Retina (tissue), 1 donor: ENCODE measurements at regions not wholly inside any gene's neighbourhood (a gene's known extent, or its start where the extent isn't known, plus 50 kb on each side); places are given as distances from the start of the nearest gene placed in this dataset.

ENCODE experiments used
- DNase-seq: peaks from one replicate; pipeline ENCODE4 v3.0.0-alpha.2; 2016

DNA sequence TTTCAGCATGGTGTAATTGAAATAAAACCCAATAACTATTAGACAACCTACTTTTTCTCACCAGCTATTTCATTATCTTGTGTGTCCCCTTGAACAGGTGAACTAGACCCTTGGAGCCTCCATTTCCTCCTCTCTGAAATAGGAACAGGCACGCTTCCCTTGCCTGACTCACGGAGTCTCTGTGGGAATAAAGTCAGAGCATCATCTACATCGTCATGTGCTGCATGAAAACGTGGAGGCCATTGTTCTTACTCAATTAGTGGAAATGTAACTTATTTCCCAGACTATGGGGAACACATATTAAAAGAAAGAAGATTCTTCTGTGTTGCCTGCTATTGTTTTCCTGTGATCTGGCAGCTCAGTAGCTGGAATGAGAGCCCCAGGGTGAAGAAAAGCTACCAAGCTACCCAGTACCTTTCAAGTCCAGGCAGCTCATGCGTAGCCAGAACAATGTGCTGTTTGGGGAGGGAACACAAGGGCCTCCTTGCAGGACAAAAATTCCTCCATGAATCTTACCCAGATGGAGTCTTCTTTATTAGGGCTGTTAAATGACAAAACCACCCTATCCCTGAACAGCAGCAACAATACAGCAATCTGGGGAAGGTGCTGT lies 59.8 kb downstream of the SOX11 start:
- DNase-seq = peak; percentile 29

DNA sequence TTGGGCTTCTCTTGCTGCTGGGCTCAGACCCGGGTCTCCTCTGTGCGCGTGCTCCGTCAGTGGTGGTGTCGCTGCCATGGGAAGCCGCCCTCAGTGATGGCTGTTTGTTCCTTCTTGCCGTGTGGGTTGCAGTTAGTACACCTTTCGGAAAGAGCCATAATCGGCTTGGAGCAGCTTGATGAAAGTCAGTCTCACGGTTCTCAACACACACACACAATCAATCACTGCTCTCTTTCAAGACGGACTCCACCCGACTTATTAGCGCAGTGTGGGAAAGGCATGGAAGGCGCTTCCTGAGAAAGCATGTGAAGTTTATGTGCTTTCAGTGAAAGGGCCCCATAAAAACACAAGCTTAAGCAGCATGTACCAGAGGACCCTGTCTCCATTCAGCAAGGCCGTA lies 64.1 kb downstream of the SOX11 start:
- no peak for DNase-seq

DNA sequence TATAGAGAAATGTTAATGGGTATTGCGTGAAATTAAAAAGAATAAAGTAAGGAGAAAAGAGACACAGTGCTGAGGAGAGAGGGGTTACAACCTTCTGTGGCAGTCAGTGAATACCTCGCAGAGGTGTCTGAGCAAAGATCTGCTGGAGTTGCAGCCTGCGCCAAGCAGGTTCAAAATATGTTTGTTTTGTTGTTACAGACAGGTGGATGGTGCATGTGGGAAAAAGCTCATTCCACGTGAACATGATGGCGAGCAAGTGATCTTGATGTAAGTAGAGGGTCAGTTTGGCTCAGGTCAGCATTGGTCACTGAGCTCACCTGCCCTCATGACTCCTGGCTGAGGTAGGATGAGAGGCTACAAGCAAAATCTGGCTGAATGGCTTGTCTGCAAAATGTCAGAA lies 66.2 kb downstream of the SOX11 start:
- no peak for DNase-seq

DNA sequence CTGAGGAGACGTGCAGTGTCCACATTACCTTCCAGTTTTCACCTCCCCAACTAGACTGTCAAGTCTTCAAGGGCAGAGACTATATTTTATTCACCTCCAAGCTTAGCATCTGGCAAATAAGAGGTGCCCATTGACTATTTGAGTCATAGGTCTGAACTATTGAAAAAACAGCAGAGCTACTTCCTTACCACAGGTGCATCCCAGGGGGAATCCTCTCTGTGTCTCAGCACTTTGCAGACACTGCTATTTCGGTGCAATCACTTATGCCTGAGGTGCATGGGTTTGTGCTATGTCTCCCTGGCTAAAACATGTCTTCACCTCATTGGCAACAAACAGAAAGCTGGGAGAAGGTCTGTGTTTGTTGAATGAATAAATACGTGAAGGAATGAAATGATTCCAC lies 67.8 kb downstream of the SOX11 start:
- DNase-seq = no peak

DNA sequence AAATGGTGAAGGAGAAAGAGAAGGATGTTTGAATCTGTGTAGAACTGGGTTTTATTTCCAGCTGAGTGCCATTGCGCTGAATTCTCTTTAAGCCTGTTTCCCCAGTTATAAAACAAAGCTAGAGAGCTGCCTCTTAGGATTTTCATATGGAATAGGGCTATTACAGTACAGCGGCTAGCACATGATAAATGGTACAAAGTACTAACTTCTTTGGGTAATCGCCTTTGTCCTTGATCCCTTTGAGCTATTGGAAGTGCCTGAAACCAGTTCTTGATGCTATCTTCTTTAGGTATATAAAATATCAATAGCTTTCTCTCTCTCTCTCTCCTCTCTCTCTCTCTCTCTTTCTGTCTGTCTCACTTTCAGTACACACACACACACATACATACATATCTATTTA lies 71.3 kb downstream of the SOX11 start:
- DNase-seq = no peak

DNA sequence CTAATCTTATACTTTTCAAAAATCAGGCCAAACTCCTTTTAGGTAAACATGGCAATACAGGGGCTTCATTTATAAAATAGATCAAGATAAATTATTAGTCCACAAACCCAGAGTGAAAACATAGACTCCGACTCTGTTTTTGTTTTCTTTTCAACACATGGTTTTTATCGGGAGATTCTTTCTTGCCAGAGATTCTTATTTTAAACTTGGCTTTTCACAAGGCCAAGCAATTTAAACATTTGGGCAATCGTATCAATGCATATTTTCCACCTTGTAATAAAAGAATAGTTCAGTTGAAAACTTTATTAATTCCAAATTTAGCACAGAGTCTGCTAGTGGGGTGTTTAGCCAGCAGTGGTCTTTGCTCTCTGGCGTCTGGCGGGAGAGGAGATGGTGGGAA lies 71.9 kb downstream of the SOX11 start:
- DNase-seq = no peak

DNA sequence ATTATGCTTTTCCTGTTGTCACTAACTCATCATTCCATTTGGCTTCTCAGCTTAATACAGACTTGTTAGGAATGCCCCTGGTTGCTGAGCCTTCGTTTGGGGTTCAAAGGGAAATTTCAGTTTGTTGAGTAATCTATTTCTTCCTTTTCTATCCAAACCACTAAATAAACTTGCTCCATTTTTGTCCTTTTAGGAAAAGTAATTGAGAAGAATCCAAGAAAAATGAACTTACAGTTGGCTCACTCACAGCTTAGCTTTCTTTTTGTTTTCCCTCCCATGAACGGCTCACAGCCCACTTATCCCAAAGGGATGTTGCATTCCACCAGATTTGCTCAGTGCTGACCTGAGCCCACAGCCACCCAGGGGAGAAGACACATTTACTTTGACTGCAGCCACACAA lies 73.9 kb downstream of the SOX11 start:
- DNase-seq = no peak

DNA sequence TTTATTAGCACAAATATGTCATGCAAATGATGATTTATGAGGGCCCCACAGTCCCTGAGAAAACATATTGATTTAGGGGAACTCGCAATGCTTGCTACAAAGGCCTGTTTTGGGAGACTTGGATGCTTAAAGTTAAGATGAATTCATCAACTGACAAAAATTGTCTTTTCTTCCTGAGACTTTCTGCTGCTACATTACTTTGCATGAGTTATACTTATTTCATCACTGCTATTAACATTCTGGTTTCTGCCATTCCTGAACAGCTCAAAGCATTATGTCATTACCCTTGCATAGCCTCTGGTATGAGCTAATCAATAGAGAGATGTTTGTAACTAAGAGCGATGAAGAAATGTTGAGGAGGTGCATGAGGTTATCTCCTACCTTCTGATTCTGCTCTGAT lies 74.4 kb downstream of the SOX11 start:
- DNase-seq = no peak

DNA sequence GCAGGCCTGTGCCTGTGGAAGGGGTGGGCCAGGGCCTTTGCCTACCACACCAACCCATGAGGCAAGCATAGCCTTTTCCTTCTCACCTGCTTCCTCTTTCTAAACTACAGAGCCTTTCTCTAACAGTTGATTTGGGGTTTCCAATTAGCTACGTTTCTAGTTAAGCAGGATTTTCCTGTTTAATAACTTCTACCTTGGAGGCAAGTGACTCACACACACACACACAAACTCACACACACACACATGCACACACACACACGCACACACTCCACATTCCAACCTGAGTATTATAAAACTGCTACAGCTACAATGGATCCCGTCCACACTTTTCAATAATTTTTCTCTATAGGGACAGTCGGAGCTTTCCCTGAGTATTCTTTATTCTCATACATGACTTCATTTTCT lies 84.9 kb downstream of the SOX11 start:
- no peak for DNase-seq

DNA sequence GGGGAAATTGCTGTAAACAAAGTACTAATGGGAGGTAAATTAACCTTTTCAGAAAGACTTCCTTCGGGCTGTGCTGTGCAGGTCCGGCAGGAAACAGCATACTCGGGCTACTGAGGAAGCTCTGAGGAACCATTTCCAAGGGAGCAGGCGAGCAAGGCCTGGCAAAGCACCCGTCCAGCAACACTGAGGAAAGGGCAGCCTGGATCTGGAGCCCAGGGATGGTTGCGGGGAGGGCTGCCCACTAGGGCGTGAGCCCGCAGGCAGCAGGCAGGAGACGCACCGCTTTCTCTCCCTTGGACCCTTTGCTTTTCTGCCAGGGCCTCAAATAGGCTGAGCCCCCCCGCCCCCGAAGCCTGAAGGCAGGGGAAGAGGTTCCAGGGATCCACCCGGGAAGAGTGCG lies 89.5 kb downstream of the SOX11 start:
- DNase-seq = no peak

DNA sequence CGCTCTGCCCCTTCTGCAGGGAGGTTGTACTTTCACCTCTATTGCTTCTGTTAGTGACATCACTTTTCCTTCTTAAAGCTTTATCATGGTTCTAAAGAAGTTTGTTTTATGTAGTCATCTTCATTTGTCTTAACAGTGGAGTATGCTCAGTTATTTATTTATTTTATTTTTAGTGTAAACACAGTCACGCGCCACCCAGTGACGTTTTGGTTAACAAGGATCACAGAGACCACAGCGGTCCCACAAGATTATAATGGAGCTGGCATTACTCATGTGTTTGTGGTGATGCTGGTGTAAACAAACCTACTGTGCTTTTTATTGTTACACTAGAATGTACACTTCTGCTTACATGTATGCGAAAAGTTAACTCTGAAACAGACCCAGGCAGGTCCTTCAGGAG lies 89.9 kb downstream of the SOX11 start:
- no peak for DNase-seq

DNA sequence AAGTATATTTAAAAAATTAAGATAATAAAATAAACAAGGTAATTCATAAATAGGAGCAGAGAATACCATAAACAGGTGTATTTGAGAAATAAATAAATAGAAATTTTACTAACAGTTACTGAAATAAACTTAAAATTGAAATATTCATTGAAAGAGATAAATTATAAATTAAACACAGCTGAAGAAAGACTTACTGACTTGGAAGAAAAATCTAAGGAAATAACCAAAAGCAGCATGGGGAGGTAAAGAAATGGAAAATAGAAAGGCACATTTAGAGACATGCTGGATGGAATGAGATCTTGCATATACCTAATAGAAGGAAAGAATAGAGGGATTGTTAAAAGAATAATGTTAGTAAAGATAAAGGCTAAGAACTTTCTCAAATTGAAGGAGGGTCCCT lies 96.3 kb downstream of the SOX11 start:
- no peak for DNase-seq

DNA sequence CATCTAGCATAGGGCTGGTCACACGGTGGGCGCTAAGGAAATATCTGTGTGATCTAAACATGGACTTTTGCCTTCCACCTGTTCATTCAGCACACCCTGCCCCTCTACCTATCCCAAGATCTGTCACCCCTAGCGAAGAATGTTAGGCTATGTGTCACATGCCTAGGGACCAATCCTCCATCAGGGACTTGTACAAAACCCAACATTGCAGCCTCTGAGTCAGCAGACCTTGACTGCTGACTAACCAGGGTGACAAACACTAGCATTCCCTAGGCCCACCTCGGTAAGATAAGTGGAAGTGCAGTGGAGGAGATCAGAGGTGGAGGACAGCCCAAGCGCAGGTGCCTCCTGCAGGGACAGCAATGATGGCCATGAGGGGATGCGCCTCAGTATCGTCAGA lies 99.2 kb downstream of the SOX11 start:
- no peak for DNase-seq

DNA sequence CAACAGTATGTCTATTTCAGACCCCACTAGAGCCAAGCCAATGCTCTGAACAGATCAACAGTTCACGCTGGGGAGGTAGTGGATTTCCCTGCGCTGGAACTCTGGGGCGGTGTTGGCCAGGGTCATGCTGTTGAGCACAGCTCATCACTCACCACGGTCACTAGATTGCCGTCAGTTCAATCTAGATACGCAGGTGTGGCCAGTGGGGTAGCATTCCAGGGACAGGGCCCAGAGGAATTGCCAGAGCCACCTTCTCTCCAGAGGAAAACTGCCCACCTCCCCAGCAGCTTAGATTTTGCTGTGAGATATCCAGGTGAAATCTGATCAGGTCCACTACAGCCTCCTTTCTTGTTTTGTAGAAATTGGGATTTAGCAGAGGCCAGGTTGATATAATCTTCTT lies 101.8 kb downstream of the SOX11 start:
- no peak for DNase-seq

DNA sequence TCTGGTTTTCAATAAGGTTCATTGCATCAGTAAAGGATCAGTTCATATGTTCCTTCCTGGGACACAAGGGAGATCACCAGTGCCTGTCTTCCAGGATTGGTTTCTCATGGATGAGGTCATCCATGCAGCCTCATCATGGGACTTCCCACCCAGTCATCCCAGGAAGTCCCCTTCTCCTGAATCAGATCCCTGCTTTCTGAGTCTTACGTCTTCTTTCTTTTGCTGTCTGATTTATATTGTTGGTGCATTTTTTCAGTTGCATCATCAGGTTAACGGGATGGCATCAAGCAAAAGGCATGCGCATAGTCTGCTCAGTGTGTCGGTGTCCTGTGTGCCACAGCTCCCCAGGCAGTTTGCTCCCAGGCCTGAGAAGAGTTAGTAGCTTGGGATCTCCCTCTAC lies 105.9 kb downstream of the SOX11 start:
- no peak for DNase-seq

DNA sequence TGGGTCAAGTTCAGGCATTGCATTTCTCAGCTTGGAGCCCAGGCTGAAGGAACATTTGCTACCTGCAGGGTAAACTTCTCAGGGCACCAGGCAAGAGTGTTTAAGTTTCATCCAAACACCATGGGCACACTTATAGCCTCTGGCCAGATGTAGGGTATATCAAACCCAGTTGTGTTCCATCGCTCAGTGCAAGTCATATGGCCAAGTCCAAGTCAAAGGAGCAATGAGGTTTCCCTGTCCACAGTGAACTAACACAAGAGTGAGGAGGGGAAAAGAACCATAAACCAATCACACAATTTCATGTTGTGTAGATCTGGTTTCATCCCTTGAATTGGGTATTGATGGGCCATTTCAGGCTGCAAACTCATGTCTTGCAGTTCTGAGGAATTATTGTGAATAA lies 107.2 kb downstream of the SOX11 start:
- no peak for DNase-seq

DNA sequence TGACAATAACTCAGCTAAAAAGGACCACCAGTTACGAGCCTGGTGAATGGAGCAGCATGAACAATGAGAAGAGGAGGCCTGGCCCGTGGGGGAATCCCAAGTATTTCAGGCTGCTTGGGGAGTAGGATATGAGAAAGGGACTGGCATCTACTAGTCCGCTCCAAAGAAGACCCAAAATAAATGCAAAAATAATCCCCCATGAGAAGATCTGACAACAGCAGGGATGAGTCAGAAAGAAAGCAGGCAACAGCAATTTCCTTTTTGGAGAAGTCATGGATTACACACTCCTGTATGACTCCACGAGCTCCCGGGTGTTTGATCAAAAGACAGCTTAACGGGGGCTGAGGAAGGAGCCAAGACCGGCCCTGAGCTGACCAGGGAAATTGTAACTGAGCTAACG lies 111.4 kb downstream of the SOX11 start:
- DNase-seq = no peak

DNA sequence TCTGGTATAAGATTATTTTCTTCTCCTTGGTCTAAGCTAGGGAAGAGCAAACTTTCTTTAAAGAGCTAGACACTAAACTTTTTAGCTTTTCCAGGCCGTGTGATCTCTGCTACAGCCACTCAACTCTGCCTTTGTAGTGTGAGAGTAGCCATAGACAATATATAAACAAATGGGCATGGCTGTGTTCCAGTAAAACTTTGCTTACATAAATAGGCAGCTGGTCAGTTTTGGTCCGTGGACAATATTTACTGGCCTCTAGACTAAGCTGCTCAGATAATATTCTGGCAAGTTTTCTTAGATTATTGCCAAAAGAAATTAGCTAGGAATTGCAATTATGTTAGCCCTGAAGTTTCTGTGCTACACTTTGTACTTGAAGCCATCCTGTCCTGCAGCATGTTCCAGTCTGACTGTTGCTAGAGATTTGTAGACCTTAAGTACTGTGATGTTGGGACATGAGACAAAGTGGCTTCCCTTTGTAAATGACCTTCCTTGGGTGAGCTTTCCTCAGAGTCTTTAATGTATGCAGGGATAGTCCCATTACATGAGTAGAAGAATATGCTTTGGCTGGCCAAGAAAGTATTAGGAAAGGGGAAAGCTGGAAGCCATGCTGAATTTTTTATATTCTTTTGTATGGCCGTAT lies 126.9 kb downstream of the SOX11 start:
- no peak for DNase-seq

DNA sequence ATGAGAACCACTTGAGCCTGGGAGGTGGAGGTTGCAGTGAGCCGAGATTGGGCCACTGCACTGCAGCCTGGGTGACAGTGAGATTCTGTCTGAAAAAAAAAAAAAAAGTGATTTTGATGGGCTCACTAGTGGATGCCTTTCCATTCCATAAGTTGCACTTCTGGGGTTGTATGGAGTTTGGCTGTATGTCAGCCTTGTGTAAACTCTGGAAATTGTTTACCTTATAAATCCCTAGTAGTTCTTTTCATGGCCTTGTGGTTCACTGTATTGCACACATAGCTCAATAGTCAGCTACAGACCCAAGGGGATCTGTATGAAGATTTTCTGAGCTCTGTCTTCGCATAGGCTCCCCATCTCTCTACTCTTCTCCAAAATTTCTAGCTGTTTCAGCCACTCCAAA lies 131.9 kb downstream of the SOX11 start:
- DNase-seq = no peak

DNA sequence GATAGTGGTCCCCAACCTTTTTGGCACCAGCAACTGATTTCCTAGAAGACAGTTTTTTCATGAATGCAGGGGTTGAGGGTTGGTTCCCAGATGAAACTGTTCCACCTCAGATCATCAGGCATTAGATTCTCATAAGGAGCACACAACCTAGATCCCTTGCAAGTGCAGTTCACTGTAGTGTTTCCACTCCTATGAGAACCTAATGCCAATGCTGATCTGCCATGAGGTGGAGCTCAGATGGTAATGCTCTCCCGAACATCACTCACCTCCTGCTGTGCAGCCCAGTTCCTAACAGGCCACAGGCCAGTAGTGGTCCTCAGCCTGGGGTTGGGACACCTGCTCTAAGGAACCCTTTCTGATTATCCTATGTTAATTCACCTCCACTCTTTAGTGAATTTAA lies 133.5 kb downstream of the SOX11 start:
- DNase-seq = no peak

DNA sequence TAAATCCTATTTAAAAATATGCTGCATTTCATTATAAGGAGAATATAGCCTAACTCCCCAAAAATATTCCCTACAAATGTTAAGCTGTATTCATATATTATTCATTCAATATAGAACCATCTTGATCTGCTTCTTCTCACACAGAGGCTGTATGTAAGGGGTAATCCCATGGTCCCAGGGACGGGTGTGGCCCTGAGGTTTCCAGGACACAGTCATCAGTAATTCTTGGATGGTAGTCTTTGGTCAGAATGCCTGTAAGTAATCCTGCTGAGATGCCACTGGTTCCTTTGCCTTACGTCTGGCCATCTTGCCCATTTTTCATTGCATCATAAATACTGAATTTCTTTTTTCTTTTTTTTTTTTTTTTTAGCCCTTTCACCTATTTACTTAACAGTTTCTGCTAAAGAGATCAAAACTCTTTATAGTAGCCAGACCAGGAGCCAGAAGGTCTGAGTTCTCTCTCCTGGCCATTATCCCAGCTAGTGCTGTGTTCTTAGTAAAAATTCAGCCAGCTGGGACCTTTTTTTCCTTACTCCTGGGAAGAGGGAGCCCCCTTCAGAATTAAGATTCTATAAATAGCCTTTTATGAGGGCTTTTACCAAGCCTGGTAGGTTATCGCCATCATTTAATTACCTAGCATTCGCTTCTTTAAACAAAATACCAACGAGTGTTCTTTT lies 134.9 kb downstream of the SOX11 start:
- no peak for DNase-seq

DNA sequence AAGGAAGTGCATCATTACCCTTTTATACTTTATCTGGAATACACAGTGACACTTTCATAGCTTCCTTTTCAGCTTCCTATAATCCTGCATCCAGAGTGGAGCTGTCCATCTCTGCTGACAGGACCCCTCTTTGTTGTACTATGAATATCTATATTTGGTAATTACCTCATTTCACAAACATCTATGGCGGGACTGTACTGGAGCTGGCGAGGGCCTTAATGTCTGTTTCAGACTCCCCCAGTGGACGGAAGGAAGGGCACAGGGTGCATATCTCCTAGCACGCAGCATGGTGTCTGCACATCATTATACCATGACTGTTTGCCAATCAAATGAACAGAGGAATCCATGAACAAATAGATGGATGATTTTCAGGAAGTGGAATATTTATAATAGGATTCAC lies 142.3 kb downstream of the SOX11 start:
- DNase-seq = no peak

DNA sequence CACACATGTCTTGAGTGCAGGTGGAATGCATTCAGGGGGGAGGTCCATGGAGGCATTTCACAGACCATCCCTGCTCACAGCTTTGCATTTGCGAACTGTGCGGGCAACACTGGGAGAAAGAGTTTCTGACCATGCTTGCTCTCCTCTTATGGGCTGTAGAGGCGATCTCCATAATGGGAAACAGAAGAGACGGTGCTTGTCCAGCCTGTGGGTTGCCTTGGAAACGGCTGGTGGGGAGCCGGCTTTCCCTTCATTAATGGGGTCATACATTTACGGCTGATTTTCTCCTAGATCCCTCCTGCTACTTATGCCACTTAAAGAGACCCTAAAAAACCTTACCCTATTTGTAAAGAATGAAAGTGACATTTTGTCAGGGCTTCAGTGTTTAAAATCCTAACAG lies 147.4 kb downstream of the SOX11 start:
- DNase-seq = peak; percentile 80

DNA sequence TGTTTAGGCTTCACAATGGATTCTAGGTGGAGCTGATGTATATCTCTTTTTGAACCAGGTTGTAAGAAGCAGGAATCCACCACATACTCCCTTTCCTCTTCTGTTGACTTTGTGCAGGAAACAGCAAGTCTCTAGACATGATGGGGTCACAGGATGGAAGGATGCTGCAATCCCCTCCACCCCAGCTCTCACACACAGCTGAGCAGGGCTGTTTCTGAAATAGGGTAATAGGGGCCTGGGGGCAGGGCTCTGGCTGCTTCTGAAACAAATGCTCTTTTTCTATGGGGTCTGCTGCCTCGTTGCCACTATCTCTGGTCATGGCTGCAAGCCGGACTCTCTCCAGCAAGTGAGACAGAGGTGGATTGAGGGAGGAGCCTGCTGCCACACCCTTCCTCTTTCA lies 148.9 kb downstream of the SOX11 start:
- no peak for DNase-seq

DNA sequence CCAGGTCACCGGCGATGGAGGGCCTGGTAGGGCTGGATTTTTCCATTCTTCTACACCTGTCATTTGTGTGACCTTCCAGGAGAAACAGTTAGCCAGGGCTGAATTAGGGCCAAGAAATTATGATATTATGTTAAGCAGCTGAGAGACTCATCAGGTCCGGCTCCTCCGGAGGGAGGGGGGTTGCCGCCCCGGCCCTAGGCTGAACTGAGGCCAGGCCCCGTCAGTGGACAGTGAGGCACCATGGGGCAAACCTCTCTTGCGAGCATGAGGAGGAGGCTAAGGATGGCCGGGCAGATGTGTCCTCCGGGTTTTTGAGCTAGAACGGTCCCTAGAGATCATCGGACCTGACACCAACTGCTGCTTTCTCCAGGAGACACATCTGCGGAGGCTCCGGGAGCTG lies 150.1 kb downstream of the SOX11 start:
- no peak for DNase-seq
